Activated CD4-positive, alpha-beta memory T cell treated with anti-CD3 and anti-CD28 coated beads, Interleukin-2, amount 10 ng/mL, durations not matched to agents 7 days and 5 days (primary cell): ENCODE measurements at regions not wholly inside any gene's neighbourhood (a gene's known extent, or its start where the extent isn't known, plus 50 kb on each side); places are given as distances from the start of the nearest gene placed in this dataset.

ENCODE experiments used
- CTCF ChIA-PET: fragments of 350-600 bp; sonication (Branson Sonifier 250); formaldehyde crosslinking; loops from one replicate; lab custom pipeline; 2021; ENCODE audit warnings: antibody characterized with exemption, inconsistent platforms; lab: Charles Lee
- POLR2A ChIA-PET: fragments of 350-600 bp; sonication (Branson Sonifier 250); formaldehyde crosslinking; loops from one replicate; lab custom pipeline; 2021; ENCODE audit warnings: antibody characterized with exemption; lab: Charles Lee
- DNase-seq: peaks from one replicate; pipeline ENCODE4 v3.0.0-alpha.2; 2020
- H3K27ac Mint-ChIP-seq: one replicate; pipeline ENCODE4 v1.8.0; 2021; ENCODE audit warnings: mild to moderate bottlenecking, mixed read lengths
- H3K27me3 Mint-ChIP-seq: one replicate; pipeline ENCODE4 v1.8.0; 2021; ENCODE audit warnings: mixed read lengths
- H3K36me3 Mint-ChIP-seq: one replicate; pipeline ENCODE4 v1.8.0; 2021; ENCODE audit warnings: low read depth, mixed read lengths
- H3K4me1 Mint-ChIP-seq: one replicate; pipeline ENCODE4 v1.8.0; 2021; ENCODE audit warnings: mixed read lengths
- H3K4me3 Mint-ChIP-seq: one replicate; pipeline ENCODE4 v1.8.0; 2021; ENCODE audit warnings: mild to moderate bottlenecking, mixed read lengths
- H3K9me3 Mint-ChIP-seq: one replicate; pipeline ENCODE4 v1.8.0; 2021; ENCODE audit warnings: mixed read lengths

- H3K9me3 Mint-ChIP-seq = no peaks in the 10 kb centered on the region
- no peaks in the 10 kb centered on the region for H3K4me1 Mint-ChIP-seq
- H3K36me3 Mint-ChIP-seq = no peaks in the 10 kb centered on the region
- H3K27me3 Mint-ChIP-seq = no peaks in the 10 kb centered on the region
- no peak overlapping the region for H3K27ac Mint-ChIP-seq
- no peak for DNase-seq
- ChIA-PET CTCF (interaction anchor here (1.1 kb wide), 1 partner anchor 9 kb away, joined by 3 read pairs; no protein-coding TSS in a partner anchor), POLR2A (no interaction called here)
- no peak overlapping the region for H3K4me3 Mint-ChIP-seq
Observed at GRCh38 chr6:165963750-165964149, 203.9 kb downstream of the TBXT start.

GRCh38 chr6:165962366-165962765 is 205.3 kb downstream of the TBXT start:
- no peaks in the 10 kb centered on the region for H3K36me3 Mint-ChIP-seq
- no peaks in the 10 kb centered on the region for H3K27me3 Mint-ChIP-seq
- ChIA-PET POLR2A (no interaction called here), CTCF (no interaction called here)
- no peak overlapping the region for H3K4me3 Mint-ChIP-seq
- H3K27ac Mint-ChIP-seq = no peak overlapping the region
- no peak for DNase-seq
- H3K4me1 Mint-ChIP-seq = no peaks in the 10 kb centered on the region
- H3K9me3 Mint-ChIP-seq = no peaks in the 10 kb centered on the region

GRCh38 chr6:165961233-165961632 is 206.4 kb downstream of the TBXT start:
- H3K9me3 Mint-ChIP-seq = no peaks in the 10 kb centered on the region

GRCh38 chr6:165960695-165961094 is 207.0 kb downstream of the TBXT start:
- Mint-ChIP-seq H3K36me3 (no peaks in the 10 kb centered on the region), H3K9me3 (no peaks in the 10 kb centered on the region), H3K4me1 (no peaks in the 10 kb centered on the region), H3K27ac (no peak overlapping the region), H3K4me3 (no peak overlapping the region), H3K27me3 (no peaks in the 10 kb centered on the region)
- no peak for DNase-seq
- ChIA-PET POLR2A (no interaction called here), CTCF (no interaction called here)

More at GRCh38 chr6:165961233-165961632, 206.4 kb downstream of the TBXT start:
- H3K4me3 Mint-ChIP-seq = no peak overlapping the region
- H3K27me3 Mint-ChIP-seq = no peaks in the 10 kb centered on the region
- DNase-seq = no peak
- H3K27ac Mint-ChIP-seq = no peak overlapping the region
- H3K4me1 Mint-ChIP-seq = no peaks in the 10 kb centered on the region
- ChIA-PET POLR2A (no interaction called here), CTCF (no interaction called here)
- H3K36me3 Mint-ChIP-seq = no peaks in the 10 kb centered on the region

- Mint-ChIP-seq H3K4me3 (no peak overlapping the region), H3K27ac (no peak overlapping the region), H3K9me3 (no peaks in the 10 kb centered on the region), H3K36me3 (no peaks in the 10 kb centered on the region), H3K27me3 (no peaks in the 10 kb centered on the region), H3K4me1 (no peaks in the 10 kb centered on the region)
- DNase-seq = no peak
- POLR2A ChIA-PET = no interaction called here
- CTCF ChIA-PET = no interaction called here
Observed at GRCh38 chr6:165959627-165960026, 208.0 kb downstream of the TBXT start.

GRCh38 chr6:165956874-165957273 is 210.8 kb downstream of the TBXT start:
- ChIA-PET CTCF (no interaction called here), POLR2A (no interaction called here)
- Mint-ChIP-seq H3K27ac (no peak overlapping the region), H3K27me3 (no peaks in the 10 kb centered on the region), H3K4me3 (no peak overlapping the region), H3K4me1 (no peaks in the 10 kb centered on the region), H3K36me3 (no peaks in the 10 kb centered on the region), H3K9me3 (no peaks in the 10 kb centered on the region)
- DNase-seq = no peak

- ChIA-PET CTCF (no interaction called here), POLR2A (no interaction called here)
- no peak for DNase-seq
- Mint-ChIP-seq H3K9me3 (no peaks in the 10 kb centered on the region), H3K4me3 (no peak overlapping the region), H3K27me3 (no peaks in the 10 kb centered on the region), H3K4me1 (no peaks in the 10 kb centered on the region), H3K27ac (no peak overlapping the region), H3K36me3 (no peaks in the 10 kb centered on the region)
Observed at GRCh38 chr6:165952514-165952913, 215.1 kb downstream of the TBXT start.

GRCh38 chr6:165950316-165950715 is 217.3 kb downstream of the TBXT start:
- H3K4me1 Mint-ChIP-seq = no peaks in the 10 kb centered on the region
- H3K36me3 Mint-ChIP-seq = no peaks in the 10 kb centered on the region
- POLR2A ChIA-PET = no interaction called here
- CTCF ChIA-PET = interaction anchor here (1.0 kb wide), 1 partner anchor 156 kb away, joined by 3 read pairs; no protein-coding TSS in a partner anchor
- no peaks in the 10 kb centered on the region for H3K27me3 Mint-ChIP-seq
- H3K4me3 Mint-ChIP-seq = no peak overlapping the region
- no peak for DNase-seq
- no peak overlapping the region for H3K27ac Mint-ChIP-seq
- no peaks in the 10 kb centered on the region for H3K9me3 Mint-ChIP-seq

GRCh38 chr6:165949324-165949723 is 218.3 kb downstream of the TBXT start:
- Mint-ChIP-seq H3K27ac (no peak overlapping the region), H3K9me3 (no peaks in the 10 kb centered on the region), H3K27me3 (no peaks in the 10 kb centered on the region), H3K36me3 (no peaks in the 10 kb centered on the region), H3K4me1 (no peaks in the 10 kb centered on the region), H3K4me3 (no peak overlapping the region)
- POLR2A ChIA-PET = no interaction called here
- CTCF ChIA-PET = no interaction called here
- no peak for DNase-seq

GRCh38 chr6:165944002-165944466 is 223.6 kb downstream of the TBXT start:
- Mint-ChIP-seq H3K27ac (no peak overlapping the region), H3K36me3 (no peaks in the 10 kb centered on the region), H3K4me1 (no peaks in the 10 kb centered on the region), H3K9me3 (no peaks in the 10 kb centered on the region), H3K27me3 (no peaks in the 10 kb centered on the region), H3K4me3 (no peak overlapping the region)
- no peak for DNase-seq
- ChIA-PET CTCF (no interaction called here), POLR2A (no interaction called here)

GRCh38 chr6:165941786-165942185 is 225.9 kb downstream of the TBXT start:
- Mint-ChIP-seq H3K27ac (no peak overlapping the region), H3K4me1 (no peaks in the 10 kb centered on the region), H3K4me3 (no peak overlapping the region), H3K36me3 (no peaks in the 10 kb centered on the region), H3K9me3 (no peaks in the 10 kb centered on the region), H3K27me3 (no peaks in the 10 kb centered on the region)
- DNase-seq = no peak
- ChIA-PET POLR2A (no interaction called here), CTCF (no interaction called here)

GRCh38 chr6:165941249-165941775 is 226.3 kb downstream of the TBXT start:
- no peaks in the 10 kb centered on the region for H3K36me3 Mint-ChIP-seq
- H3K27ac Mint-ChIP-seq = no peak overlapping the region

GRCh38 chr6:165940366-165940765 is 227.3 kb downstream of the TBXT start:
- CTCF ChIA-PET = no interaction called here
- DNase-seq = no peak
- peaks cover 4% of the 10 kb centered on the region for H3K27me3 Mint-ChIP-seq
- H3K4me3 Mint-ChIP-seq = no peak overlapping the region
- H3K9me3 Mint-ChIP-seq = no peaks in the 10 kb centered on the region
- POLR2A ChIA-PET = no interaction called here
- H3K4me1 Mint-ChIP-seq = no peaks in the 10 kb centered on the region
- H3K36me3 Mint-ChIP-seq = no peaks in the 10 kb centered on the region
- no peak overlapping the region for H3K27ac Mint-ChIP-seq

More at GRCh38 chr6:165941249-165941775, 226.3 kb downstream of the TBXT start:
- Mint-ChIP-seq H3K4me3 (no peak overlapping the region), H3K9me3 (no peaks in the 10 kb centered on the region), H3K27me3 (no peaks in the 10 kb centered on the region), H3K4me1 (no peaks in the 10 kb centered on the region)
- ChIA-PET POLR2A (no interaction called here), CTCF (no interaction called here)
- DNase-seq = no peak

- Mint-ChIP-seq H3K4me1 (no peaks in the 10 kb centered on the region), H3K27ac (no peak overlapping the region), H3K4me3 (no peak overlapping the region), H3K36me3 (no peaks in the 10 kb centered on the region), H3K27me3 (peaks cover 4% of the 10 kb centered on the region), H3K9me3 (no peaks in the 10 kb centered on the region)
- no peak for DNase-seq
- POLR2A ChIA-PET = no interaction called here
- CTCF ChIA-PET = no interaction called here
Observed at GRCh38 chr6:165939601-165940290, 227.9 kb downstream of the TBXT start.
